GM18520 (cell line): ENCODE measurements at regions not wholly inside any gene's neighbourhood (a gene's known extent, or its start where the extent isn't known, plus 50 kb on each side); places are given as distances from the start of the nearest gene placed in this dataset.
A peak's percentile ranks its signal among the peaks of the same experiment; 100 is the strongest.

Source experiments
- ATAC-seq: cut with Tn5 transposase; IDR thresholded peaks from one replicate; pipeline ENCODE4 v1.9.1; 2021; ENCODE audit not compliant: unreplicated experiment

GRCh38 chr3:117355566-117355965 is 646.0 kb downstream of the TUSC7 start:
- no peak for ATAC-seq

- no peak for ATAC-seq
Measured at GRCh38 chr3:117356091-117356705, 646.6 kb downstream of the TUSC7 start.

GRCh38 chr3:117358717-117359314 is 649.2 kb downstream of the TUSC7 start:
- ATAC-seq = no peak

- ATAC-seq = no peak
Measured at GRCh38 chr3:117366574-117366973, 657.0 kb downstream of the TUSC7 start.

- ATAC-seq = no peak
Measured at GRCh38 chr3:117367861-117368260, 658.3 kb downstream of the TUSC7 start.

- ATAC-seq = no peak
Measured at GRCh38 chr3:117380631-117381030, 671.1 kb downstream of the TUSC7 start.

- no peak for ATAC-seq
Measured at GRCh38 chr3:117393119-117393518, 683.5 kb downstream of the TUSC7 start.

- no peak for ATAC-seq
Measured at GRCh38 chr3:117398141-117398899, 688.7 kb downstream of the TUSC7 start.

DNA sequence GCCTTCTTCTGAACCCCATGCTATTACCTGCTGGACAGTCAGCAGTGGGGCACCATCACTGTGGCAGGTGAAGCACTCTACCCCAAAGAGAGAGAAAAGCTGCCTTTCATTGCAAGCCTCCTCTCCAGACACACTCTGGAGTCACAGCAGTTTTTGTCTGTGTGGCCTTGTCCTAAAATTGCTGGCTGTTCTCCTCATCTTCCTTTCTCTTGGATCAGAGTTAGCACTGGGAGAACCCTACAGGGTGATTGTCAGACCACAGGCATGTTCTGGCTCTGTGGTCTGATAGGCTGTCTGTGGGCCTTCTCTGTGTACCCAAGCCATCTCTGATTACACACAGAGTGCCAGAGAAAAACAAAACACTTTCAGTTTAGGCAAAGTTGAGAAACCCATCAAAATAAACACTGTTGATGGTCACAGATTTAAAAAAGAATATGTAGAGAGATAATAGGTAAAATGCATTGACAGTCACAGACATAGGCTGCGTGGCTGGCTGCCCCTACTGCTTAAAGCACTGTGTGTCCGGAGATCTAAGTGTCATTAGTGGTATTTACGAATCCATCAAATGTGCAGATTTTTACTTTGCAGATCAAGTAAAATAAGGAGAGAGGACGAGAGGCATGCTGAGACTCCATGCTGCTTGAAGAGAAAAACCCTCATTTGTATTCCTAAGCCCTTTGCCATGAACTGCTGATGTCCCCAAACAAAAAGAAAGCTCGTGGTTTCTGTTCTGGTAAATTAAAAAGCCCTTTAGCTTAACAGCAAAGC is 689.9 kb downstream of the TUSC7 start:
- ATAC-seq = no peak

GRCh38 chr3:117400303-117400702 is 690.7 kb downstream of the TUSC7 start:
- ATAC-seq = no peak

DNA sequence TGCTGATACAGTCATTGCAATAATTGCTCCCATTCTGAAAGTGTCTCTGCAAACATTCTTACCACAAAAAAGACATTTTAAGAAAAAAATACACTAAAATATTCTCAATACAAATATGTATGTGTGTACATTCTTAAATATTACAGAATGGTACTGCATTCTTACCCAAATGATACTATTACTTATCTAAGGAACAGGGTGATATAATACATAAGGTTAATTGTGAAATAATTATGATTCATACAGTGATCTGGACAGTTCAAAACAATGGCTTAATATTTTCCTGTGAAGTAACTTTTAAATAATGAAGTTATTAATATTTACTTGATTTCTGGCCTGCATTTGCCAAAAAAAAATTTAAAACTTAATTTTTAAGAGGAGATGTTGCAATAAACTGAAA is 694.6 kb downstream of the TUSC7 start:
- ATAC-seq = no peak

DNA sequence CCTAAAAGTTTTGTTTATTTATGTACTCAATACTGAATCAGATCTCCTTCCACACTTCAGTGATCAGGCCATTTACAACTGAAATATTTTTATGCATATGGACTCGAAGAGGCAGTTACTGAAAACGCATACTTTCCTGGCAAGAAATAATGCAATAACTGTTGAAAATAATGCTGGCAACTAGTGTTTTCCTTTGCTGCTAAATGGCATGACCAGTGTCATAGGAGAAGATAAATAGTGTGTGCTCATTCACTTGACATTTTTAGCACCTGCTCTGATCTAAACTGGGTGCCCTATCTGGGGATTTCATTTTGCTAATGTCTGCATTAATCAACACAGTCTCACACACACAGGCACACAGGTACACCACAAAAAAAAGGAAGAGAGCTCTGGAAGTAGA is 695.2 kb downstream of the TUSC7 start:
- ATAC-seq = no peak

- no peak for ATAC-seq
Measured at GRCh38 chr3:117405359-117405758, 695.8 kb downstream of the TUSC7 start.

DNA sequence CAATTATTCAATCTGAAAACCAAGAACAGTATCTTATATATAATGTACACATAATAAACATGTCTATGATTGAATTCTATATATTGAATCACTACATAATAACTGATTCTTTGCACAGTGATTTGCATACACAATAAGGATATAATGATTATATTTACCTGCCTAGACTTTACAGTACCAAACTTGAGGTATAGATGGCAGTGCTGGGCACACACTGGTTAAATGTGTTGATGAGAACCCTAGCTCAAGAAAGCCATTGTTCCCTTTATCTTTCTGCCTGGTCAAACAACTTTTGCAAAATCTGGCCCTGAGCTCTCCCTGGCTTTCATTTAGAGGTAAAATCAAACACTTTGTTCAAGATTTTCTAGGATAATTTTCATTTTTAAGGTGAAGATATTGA is 697.7 kb downstream of the TUSC7 start:
- peak; percentile 86 for ATAC-seq

GRCh38 chr3:117408811-117409210 is 699.2 kb downstream of the TUSC7 start:
- ATAC-seq = no peak

DNA sequence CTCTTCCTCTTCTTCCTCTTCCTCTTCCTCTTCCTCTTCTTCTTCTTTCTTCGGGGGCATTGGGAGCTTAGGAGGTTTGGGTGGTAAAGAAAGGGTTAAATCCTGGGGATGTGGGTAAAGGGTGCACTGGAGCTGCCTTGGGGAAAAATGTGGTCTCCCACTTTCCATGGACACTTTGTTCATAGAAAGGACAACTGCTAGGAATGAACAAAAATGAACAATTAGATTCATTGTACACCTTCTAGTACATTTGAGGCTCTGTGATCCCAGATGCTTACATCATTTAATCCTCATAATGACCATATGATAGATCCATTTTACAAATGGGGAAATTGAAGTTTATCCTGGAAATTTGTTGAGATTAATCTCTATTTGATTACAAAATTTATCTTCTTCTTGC is 699.7 kb downstream of the TUSC7 start:
- no peak for ATAC-seq

GRCh38 chr3:117409701-117410459 is 700.3 kb downstream of the TUSC7 start:
- no peak for ATAC-seq

DNA sequence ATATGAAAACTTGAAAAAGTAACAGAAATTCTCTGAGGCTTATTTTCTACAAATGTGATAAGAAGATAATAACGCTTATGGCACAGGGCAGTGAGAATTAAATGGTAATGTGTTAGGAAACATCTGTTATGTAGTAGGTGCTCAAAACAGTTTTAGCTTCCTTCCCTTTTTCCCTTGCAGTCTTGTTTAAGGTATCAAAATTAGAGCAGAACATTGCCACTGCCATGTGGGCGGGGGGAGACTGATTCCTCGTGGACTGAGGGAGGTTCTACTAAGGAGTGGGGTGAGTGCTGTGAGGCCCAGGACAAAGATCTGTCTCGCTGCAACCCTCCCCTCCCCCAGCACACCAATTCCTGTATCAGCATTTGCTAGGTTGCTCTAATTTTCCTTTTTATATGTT is 702.4 kb downstream of the TUSC7 start:
- no peak for ATAC-seq

- ATAC-seq = no peak
Measured at GRCh38 chr3:117417411-117417810, 707.8 kb downstream of the TUSC7 start.

- no peak for ATAC-seq
Measured at GRCh38 chr3:117427081-117427480, 717.5 kb downstream of the TUSC7 start.

- no peak for ATAC-seq
Measured at GRCh38 chr3:117433427-117433826, 723.8 kb downstream of the TUSC7 start.
